HG02938 (cell line): ENCODE measurements at regions not wholly inside any gene's neighbourhood (a gene's known extent, or its start where the extent isn't known, plus 50 kb on each side); places are given as distances from the start of the nearest gene placed in this dataset.

Experiments used
- ATAC-seq: cut with Tn5 transposase; IDR thresholded peaks from one replicate; pipeline ENCODE4 v1.9.1; 2021; ENCODE audit warnings: mild to moderate bottlenecking, moderate library complexity; ENCODE audit not compliant: unreplicated experiment

DNA sequence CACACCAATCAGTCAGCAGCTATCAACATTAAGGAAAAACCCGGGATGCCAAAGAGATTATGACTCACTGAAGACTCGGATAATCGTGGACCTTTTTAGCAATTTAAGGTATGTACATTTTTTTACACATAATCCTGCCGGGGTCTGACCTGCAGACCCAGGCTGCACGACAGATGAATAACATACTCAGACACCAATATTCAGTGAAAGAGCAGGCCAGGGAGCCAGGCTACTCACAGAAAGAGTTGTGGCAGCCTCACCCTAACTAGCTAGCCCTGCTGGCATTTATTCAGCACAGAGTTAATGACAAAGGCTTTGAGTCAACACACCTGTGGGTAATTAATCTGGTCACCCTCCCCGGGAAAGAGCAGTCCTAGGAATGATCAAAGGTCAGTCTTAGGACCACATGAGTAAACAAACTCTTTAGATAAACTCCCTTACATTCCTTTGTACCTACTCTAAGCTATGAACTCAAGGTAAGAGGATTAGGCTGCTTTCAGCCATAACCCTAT, 727.5 kb downstream of the TBL1XR1 start:
- no peak for ATAC-seq

DNA sequence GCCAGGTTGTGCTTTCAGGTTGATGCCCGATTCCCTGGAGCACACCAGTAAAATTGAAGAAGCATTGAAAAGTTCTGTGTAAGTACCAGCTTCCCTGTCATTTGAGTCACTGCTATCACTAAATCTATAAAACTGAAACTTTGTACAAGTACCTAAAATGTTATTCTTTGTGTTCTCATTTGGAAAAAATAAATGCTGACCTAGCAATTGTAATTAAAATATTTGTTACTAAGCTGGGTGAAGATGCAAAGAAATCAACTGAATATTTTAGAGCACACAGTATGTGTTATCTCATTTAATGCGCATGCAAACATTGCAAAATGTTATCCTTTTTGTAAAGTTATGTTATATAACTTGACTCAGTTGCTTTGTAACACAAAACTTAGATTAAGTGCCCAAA, 733.7 kb downstream of the TBL1XR1 start:
- ATAC-seq, result no peak

DNA sequence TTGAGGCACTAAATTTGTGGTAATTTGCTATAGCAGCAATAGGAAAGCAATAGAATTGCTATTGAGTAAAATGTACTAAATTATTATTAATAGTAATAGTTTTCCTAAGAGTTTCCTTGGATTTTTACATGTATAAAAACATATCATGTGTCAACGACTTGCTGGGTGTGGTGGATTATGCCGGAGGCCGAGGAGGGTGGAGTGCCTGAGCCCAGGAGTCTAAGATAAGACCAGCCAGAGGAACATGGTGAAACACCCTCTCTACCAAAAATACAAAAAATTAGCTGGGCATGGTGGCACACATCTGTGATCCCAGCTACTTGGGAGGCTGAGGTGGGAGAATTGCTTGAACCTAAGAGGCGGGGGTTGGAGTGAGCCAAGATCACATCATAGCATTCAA, 749.9 kb downstream of the TBL1XR1 start:
- no peak for ATAC-seq

DNA sequence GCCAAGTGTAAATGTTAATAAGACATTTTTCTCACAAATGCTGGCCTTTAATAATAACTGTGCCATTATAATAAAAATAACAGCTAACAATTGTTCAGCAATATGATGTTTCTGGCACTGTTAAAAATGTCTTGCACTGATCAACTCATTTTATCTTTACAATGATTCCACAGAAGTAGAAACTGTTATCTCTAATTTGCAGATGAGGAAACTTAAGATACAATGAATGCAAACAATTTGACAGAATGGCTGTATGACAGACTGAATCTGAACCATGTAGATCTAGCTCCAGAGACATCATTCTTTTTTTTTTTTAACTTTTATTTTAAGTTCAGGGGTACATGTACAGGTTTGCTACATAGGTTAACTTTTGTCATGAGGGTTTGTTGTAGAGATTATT, 755.0 kb downstream of the TBL1XR1 start:
- no peak for ATAC-seq

DNA sequence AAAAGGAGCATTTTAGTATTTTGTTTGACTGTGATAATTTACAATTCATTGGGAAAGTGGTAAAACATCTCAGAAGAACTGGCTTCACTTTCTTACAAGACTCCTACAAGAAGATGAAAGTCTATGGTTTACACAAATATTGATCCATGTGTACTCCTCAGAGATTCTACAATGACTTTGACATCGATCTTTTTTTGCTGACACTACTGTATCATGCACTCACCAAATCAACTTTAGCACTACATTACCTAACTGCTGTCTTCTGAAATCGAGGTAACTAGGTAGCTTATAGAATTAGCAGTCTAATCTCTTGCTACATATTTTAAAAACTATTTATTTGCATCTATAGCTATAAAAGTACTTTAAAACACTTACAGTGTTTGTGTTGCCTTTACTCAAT, 757.6 kb downstream of the TBL1XR1 start:
- ATAC-seq, result no peak

DNA sequence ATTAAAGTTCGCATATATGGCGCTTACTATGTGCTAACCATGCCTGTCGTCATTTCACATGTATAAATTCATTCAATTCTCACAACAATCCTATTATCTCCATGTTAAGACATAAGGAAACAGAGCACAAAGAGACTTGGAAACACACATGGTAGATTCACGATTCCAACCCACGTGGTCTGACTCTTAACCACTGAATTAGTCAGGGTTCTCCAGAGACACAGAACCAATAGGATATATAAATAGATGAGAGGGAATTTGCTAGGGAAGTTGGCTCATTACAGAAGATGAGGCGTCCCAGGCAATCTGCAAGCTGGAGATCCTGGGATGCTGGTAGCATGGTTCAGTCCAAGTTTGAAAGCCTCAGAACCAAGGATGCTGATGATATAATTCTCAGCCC, 765.3 kb downstream of the TBL1XR1 start:
- ATAC-seq, result no peak

DNA sequence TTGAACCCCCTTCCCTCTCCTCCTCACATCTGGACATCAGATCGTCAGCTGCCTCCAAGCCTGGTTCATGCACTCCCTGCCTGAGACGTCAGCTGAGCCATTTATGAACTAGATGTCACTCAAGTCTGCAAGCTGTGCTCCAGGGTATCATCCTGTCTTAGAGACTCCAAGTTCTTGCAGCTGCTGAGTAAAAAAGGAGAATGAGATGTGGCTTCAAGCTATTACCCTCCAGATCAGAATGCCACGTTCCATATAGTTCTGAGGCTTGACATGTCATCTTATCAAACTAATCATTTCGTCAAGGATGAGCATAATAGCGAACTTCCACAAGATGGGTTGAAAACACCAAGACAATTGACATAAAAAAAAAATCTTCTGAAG, 766.3 kb downstream of the TBL1XR1 start:
- no peak for ATAC-seq

DNA sequence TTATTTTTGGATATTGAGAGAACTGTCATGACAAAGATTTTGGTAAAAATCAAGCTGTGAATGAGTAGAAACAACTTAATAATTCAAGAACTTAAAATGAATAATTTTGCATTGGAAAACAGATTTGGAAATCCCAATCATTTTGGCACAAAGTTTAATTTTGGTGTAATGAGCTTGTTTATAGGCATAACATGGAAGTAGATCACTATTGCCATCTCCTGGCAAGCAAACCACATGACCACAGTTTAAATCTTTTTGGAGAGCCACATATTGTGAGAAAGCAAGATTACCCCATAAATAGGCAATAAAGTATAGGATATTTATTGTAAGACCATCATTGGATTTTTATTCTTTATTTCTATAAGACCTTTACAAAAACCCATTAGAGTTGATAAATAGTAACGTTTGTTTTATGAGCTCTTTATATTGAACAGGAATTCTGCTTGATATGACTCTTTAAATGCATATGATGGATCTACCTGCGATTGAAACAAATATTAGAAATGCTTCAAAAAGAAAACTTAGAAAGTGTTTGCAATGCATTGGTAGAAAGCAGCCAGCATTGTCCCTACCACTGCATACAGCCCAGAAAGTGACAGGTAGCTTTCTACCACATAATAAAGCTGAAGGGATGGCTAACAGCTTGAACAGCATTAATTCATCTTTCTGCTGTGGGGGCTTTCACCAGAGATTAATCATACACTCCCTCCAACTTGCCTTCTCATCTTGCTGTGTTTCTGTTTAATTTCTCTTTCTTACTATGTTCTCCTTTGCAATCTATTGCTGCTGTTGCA, 766.8 kb downstream of the TBL1XR1 start:
- ATAC-seq, result peak; percentile 77

DNA sequence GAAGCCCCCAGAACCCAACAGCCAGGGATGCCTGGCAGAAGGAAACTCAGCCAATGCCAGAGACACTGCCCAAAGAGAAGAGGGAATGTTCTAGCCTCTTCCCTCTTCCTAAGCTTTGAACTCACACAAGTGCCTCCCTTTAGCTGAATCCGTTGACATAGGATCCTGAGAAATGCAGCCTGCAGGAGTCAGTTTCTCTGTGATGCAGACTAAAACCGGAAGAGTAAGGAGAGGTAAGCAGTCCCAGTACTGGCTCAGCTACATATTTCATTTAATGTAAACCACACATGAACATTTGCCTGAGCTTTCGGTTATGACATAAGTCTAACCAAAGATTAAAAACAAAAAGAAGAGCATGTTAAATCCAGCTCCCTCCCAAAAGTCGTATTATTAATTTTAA, 768.7 kb downstream of the TBL1XR1 start:
- ATAC-seq, result no peak

DNA sequence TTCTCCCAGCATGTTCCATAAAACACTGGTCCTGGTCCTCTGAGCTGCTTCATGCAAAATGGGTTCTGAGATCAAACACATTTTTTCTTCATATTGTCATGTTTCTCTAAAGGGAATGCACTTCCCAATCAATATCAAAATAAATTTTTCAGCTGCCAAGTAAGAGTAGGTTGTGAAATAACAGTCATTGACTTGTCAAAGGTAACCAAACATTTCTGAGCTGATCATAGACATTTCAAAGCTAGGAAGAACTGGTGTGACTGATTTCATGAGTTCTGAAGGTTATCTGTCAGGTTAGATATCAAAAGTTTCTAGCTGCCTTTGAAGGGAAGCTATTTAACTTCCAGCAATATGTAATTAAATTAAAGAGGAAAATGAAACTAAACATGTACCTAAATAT, 770.9 kb downstream of the TBL1XR1 start:
- no peak for ATAC-seq

DNA sequence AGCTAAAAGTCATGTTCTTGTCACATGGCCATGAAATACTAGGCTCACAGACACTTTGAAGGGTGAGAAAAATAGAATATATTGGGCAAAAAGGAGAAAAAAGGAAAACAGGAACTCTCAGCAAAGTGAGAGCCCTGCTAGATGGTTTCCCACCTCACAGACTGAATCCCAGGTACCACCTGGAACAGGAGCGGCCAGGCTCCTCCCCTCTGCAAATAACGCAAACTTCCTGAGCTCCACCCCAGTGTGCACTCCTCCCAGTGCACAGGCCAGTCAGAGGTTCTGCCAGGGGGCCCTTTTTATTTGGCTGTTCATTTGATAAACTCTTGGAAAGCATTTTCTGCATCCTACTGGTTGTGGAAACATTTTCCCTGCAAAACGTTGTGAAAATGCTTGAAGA, 780.4 kb downstream of the TBL1XR1 start:
- ATAC-seq, result no peak

DNA sequence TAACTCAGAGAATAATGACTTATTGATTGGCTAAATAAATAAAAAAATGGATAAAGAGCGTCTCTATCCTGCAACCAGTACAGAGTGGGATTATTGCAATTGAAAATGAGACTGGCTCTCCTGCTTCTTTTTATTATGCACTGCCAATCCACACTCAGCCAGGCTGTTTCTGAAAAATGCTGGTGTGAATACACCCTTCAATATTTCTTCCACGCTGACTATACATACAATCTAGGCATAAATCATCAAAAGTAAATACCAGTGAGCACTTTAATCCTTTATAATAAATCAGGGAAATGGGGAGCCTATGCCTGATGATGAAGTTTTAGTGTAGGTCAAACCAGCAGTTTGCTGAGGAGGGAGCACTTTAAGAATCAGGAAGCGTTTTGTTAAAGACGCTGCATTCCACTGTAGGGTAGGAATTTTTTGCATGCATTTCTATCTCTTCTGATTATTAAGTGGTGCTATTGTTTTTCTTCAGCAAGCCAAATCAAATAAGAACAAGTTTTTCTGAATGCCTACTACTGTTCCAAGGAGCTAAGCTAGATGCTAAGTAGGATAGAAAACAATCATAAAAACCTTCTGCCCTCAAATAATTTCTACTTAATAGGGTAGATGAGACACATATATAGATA, 781.5 kb downstream of the TBL1XR1 start:
- ATAC-seq, result no peak

DNA sequence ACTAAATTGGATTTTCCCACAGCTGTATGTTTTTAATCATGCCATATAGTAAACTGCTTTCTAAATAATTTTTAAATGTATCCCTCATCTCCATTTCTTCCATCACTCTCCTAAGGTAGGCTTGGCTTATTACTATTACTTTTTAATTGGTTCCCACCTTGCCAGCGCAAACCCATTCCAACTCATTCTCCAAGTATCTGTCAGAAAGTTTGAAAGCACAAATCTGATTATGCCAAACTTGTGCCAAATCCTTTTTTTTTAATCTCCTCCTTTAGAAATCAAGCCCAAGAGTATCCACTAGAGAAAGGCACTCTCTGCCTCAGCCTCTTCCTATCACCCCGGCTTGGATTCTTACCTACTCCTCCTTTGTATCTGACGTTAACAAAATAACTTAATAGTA, 784.5 kb downstream of the TBL1XR1 start:
- no peak for ATAC-seq

DNA sequence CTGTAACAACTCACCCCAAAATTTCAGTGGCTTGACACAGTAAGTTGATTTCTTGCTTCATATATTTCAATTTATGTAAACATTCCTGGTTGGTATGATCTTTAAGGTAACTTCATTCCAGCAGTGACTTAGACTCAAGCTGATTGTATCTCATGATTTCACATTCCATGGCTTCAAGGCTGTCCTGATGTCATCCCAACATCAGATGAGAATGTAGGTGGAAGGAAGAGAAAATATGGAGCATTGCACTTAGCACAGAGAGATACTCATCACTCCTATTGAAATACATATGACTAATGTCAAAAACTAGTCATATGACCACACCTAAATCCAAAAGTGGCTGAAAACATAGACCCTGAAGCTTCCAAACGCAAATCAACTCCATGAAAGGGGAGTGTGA, 793.8 kb downstream of the TBL1XR1 start:
- no peak for ATAC-seq

DNA sequence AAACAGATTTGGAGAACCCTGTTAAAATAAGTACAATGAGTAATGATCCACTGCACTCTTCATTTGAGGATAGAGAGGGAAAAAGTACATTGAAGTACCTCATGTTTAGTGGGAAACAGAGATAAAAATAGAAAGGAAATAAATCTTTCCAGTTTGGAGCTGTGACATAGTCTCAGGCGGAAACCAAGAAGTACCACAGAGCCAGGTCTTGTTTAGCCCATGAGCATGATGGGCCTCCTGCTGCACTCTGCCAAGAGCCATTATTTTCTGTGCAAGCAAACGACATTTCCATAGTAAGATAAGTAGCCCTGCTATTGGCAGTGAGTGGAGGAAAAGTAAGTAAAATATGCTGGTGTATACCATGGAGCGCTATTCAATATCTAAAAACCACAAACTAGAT, 796.1 kb downstream of the TBL1XR1 start:
- no peak for ATAC-seq

DNA sequence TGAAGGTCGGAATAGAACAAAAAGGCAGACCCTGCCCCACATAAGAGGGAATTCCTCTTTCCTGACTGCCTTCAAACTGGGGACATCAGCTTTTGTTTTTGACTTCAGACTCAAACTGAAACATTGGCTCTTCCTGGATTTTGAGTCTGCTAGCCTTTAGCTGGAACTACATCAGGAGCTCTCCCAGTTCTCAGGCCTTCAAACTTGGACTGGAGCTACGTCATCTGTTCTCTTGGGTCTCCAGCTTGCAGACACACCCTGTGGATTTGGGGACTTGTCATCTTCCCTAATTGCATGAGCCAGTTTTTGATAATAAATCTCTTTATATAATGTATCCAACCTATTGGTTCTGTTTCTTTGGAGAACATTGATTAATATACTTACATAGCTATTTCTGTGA, 798.1 kb downstream of the TBL1XR1 start:
- ATAC-seq, result no peak

DNA sequence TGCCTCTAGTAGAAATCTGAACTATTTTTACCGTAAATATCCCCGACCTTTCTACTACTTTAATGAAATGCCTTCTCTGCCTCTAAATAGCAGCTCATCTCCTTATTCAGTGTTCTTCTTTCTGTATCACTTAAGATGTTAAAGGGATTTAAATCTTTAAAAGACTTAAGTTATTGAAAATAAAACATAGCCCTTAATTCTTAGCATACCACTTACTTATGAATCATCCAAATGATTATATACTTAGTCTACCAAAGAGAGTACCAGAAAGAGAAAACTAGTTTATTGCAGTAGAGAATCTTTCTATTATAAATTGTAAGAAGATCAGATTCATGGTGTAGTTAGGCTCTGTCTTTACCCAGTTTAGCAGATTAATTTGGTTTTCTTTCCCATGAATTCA, 802.0 kb downstream of the TBL1XR1 start:
- ATAC-seq, result no peak

DNA sequence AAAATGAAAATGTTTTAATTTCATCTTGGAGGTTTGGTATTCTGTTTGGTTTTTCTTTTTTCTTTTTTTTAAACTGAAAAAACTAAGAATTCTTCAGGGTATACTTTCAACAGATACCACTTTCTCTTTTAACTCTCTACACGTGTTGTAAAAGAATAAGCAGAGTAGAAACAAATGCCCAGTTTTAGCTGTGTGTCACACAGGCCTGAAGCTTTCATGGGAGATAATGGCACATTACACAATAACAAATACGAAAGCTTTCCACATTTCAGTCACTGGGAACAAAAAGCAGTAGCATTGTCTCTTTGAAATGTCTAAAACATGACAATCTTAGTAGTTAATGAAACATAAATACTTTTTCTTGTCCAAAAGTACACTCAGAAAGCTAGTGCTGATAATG, 818.5 kb downstream of the TBL1XR1 start:
- no peak for ATAC-seq

DNA sequence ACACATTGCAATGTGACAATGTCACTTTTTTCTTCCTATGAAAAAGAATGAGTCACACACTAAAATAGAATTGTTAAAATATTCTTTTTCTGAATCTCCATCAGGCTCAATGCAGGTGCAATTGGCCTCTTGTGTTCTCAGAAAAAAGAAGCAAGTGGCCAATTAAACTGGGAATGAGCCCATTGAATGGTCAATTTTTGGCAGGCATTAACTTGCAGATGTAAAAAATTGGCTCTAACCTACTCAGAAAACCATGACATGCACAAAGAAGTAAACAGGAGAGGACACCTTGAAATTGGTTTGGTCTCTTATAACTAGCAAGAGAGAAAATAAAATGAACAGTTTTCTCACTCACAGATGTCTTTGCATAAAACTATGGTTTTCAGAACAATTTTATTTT, 820.8 kb downstream of the TBL1XR1 start:
- ATAC-seq, result no peak

DNA sequence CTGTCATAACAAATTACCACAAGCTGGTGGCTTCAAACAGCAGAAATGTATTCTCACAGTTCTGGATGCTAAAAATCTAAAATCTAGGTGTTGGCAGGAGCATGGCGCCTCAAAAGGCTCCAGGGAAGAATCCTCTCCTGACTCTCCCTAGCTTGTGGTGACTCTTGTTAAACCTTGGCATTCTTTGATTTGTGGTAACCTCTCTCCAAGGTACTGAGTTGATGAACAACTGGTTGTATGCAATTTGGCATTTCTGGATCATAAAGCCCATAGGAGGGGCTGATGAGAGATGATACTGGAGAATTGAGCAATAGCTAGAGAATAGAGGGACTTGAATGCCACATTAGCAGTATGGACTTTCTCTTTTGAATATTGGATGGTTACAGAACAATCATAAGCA, 821.8 kb downstream of the TBL1XR1 start:
- no peak for ATAC-seq

DNA sequence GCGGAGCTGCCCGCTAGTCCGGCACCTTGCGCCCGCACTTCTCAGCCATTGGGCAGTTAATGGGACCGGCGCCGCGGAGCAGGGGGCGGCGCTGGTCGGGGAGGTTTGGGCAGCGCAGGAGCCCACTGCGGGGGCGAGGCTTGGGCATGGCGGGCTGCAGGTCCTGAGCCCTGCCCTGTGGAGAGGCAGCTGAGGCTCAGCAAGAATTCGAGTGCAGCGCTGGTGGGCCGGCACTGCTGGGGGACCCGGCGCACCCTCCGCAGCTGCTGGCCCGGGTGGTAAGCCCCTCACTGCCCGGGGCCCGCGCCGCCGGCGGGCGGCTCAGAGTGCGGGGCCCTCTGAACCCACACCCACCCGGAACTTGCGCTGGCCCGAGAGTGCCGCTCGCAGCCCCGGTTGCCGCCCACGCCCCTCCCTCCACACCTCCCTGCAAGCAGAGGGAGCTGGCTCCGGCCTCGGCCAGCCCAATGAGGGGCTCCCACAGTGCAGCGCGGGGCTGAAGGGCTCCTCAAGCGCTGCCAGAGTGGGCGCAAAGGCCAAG, 835.0 kb downstream of the TBL1XR1 start:
- no peak for ATAC-seq

DNA sequence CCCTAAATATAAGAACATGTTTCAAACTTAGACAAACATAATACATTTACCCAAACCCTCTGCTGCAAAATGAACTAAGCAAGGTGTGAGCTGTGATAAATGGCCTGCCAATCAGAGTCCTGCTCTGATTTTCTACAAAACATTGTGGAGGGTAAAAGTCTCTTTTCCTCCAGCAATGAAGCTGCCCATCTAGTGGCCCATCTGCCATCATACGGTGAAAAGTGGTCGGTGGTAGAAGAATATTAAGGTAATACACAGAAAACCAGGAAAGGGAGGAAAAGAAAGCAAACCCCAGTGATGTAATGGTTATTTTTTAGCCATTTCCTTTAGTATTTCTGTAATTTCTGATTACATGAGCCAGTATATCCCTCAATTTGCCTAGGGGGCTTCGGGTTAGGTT, 838.1 kb downstream of the TBL1XR1 start:
- no peak for ATAC-seq
